Heart right ventricle (tissue), 16 donors: ENCODE measurements at regions not wholly inside any gene's neighbourhood (a gene's known extent, or its start where the extent isn't known, plus 50 kb on each side); places are given as distances from the start of the nearest gene placed in this dataset.

Experiments used
- ATAC-seq, 8 donors: fragments of 200-7000 bp; cut with Tn5 transposase; one replicate each; pipeline ENCODE4 v1.9.1; 2020; ENCODE audit warnings: mild to moderate bottlenecking in 8 of 8, moderate library complexity in 8 of 8, moderate number of reproducible peaks in 1 of 8
- DNase-seq, 2 donors: peaks; one replicate each; pipeline ENCODE4 v3.0.0-alpha.2; 2020
- H3K27ac ChIP-seq, 10 donors: fragments of 200-600 bp; sonication (generic) in 2 of 10; one replicate each; pipeline versions ENCODE4 v1.5.0 to v1.8.0; 2020 to 2022; ENCODE audit warnings: mild to moderate bottlenecking in 3 of 10
- H3K27me3 ChIP-seq, 7 donors: fragments of 200-600 bp; one replicate each; pipeline ENCODE4 v1.8.0; 2021 to 2022; ENCODE audit warnings: mild to moderate bottlenecking in 2 of 7
- H3K36me3 ChIP-seq, 9 donors: fragments of 200-600 bp; sonication (generic) in 1 of 9; one replicate each; pipeline versions ENCODE4 v1.5.0 to v1.8.0; 2020 to 2022; ENCODE audit warnings: mild to moderate bottlenecking in 2 of 9
- H3K4me1 ChIP-seq, 9 donors: fragments of 200-600 bp; sonication (generic) in 1 of 9; one replicate each; pipeline versions ENCODE4 v1.5.0 to v1.8.0; 2020 to 2022; ENCODE audit warnings: mild to moderate bottlenecking in 4 of 9
- H3K4me3 ChIP-seq, 10 donors: fragments of 200-600 bp; sonication (generic) in 2 of 10; one replicate each; pipeline versions ENCODE4 v1.5.0 to v1.8.0; 2020 to 2022; ENCODE audit warnings: mild to moderate bottlenecking in 7 of 10, moderate library complexity in 2 of 10
- H3K9me3 ChIP-seq, 11 donors: fragments of 200-600 bp in 10 of 11; sonication (generic) in 2 of 11; one replicate each; pipeline versions ENCODE4 v1.5.0 to v1.8.0; 2013 to 2022; ENCODE audit warnings: mild to moderate bottlenecking in 2 of 11, control low read depth in 1 of 11, moderate library complexity in 1 of 11
- WGBS, 2 donors: extraction: QIAGEN DNeasy Blood & Tissue Kit; methylation state at CpG; one replicate each; pipeline ENCODE4 v1.1.7; 2013; ENCODE audit warnings: inconsistent platforms in 1 of 2; 5-methylcytosine and 5-hydroxymethylcytosine counted together
- intact Hi-C, 10 donors: fragments of 100-400 bp; cut with DNase I; formaldehyde crosslinking; loops; one replicate each; pipeline versions ENCODE4 v1.11.1 to v1.14.2; 2022
- TF ChIP-seq, protein P1 (sequence below), 9 donors: fragments of 200-600 bp; sonication (generic) in 2 of 9; IDR thresholded peaks; one replicate each; pipeline versions ENCODE4 v1.5.0 to v1.8.0; 2021 to 2022; ENCODE audit warnings: antibody characterized with exemption in 9 of 9, mild to moderate bottlenecking in 5 of 9, moderate library complexity in 1 of 9
- donor health status: Arrhythmogenic right ventricular cardiomyopathy.
- donor health status: ischemic (EF 13 %, LVEDD 7.1; RV severe dilation, severe dysfunction).
- donor health status: healthy with polysubstance abuse.
- donor health status: DM: no; HTN: yes; CAD: no.
- donor health status: DM: no; HTN: no; CAD: no.
- donor health status: ischemic (EF 25% LVEDD 6.9; RV normal size, moderate dysfunction).
- donor health status: ischemic (EF 25% LVEDD 5.7; RV mildly dilated, moderate dysfunction).
- donor health status: healthy.
- donor health status: DM: yes; HTN: yes; CAD: no.
- donor health status: Ischemic cardiomyopathy.
- donor health status: ischemic (EF 35%, LVEDD 5.7; RV mildly dilated, moderate dysfunction).
- donor health status: nonischemic (EF 11% LVEDD 7.7; RV severe dilation, severe dysfunction).
- donor health status: DM: yes; HTN: yes; CAD: no.
- donor health status: PGD.
- donor health status: ischemic (EF 29% LVEDD 5.4; RV normal size, mild dysfunction).
- donor health status: nonischemic (EF 23%, LVEDD 6.1; RV moderate dilation, normal function).

DNA sequence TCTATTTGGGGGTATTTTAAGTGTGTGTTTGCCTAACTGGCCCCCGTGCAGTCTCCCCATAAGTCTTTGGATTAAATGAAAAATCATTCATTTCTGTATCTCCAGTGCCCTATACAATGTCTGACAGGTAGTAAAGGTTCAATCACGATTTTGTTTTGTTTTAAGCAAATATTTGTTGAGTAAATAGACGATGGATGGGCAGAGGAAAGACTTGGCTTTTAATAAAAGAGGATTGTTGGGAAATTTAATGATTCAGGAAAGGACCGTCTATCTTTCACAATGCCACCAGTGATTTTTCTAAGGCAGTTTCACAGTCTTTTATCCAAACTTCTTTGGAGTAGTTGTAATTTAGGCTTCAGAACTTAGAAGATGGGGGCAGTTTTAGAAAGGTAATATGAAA, 636.6 kb upstream of the GOT2 start:
- ATAC-seq: no peak
- no peak overlapping the region for H3K27ac ChIP-seq
- intact Hi-C loops: no loop called here
- WGBS, 2 donors: 72 to 80% methylated on average over 4 of the region's 4 CpGs
- no peak for DNase-seq
- H3K9me3 ChIP-seq: no peaks in the 10 kb centered on the region
- H3K27me3 ChIP-seq: no peaks in the 10 kb centered on the region
- H3K36me3 ChIP-seq: no peaks in the 10 kb centered on the region
- no peaks in the 10 kb centered on the region for H3K4me1 ChIP-seq
- no peak overlapping the region for H3K4me3 ChIP-seq
- TF ChIP-seq, protein P1, sequence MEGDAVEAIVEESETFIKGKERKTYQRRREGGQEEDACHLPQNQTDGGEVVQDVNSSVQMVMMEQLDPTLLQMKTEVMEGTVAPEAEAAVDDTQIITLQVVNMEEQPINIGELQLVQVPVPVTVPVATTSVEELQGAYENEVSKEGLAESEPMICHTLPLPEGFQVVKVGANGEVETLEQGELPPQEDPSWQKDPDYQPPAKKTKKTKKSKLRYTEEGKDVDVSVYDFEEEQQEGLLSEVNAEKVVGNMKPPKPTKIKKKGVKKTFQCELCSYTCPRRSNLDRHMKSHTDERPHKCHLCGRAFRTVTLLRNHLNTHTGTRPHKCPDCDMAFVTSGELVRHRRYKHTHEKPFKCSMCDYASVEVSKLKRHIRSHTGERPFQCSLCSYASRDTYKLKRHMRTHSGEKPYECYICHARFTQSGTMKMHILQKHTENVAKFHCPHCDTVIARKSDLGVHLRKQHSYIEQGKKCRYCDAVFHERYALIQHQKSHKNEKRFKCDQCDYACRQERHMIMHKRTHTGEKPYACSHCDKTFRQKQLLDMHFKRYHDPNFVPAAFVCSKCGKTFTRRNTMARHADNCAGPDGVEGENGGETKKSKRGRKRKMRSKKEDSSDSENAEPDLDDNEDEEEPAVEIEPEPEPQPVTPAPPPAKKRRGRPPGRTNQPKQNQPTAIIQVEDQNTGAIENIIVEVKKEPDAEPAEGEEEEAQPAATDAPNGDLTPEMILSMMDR (IDR thresholded peaks at IDR 0.05): no peak

GRCh38 chr16:59369523-59369922, 635.4 kb upstream of the GOT2 start:
- 68 to 71% methylated on average over 5 of the region's 5 CpGs for WGBS, 2 donors
- no peaks in the 10 kb centered on the region for H3K9me3 ChIP-seq
- H3K27me3 ChIP-seq: no peaks in the 10 kb centered on the region
- DNase-seq (no peak), ATAC-seq (no peak)
- no peaks in the 10 kb centered on the region for H3K4me1 ChIP-seq
- TF ChIP-seq, protein P1 (IDR thresholded peaks at IDR 0.05): no peak
- intact Hi-C loops: no loop called here
- H3K27ac ChIP-seq: no peak overlapping the region
- H3K36me3 ChIP-seq: no peaks in the 10 kb centered on the region
- no peak overlapping the region for H3K4me3 ChIP-seq

GRCh38 chr16:59368586-59368985, 634.5 kb upstream of the GOT2 start:
- Histone ChIP-seq H3K4me1 (no peaks in the 10 kb centered on the region), H3K27ac (no peak overlapping the region), H3K9me3 (peaks cover 0 to 3% (median 0%) of the 10 kb centered on the region in 11 donors), H3K27me3 (no peaks in the 10 kb centered on the region), H3K36me3 (no peaks in the 10 kb centered on the region), H3K4me3 (no peak overlapping the region)
- ATAC-seq (no peak), DNase-seq (no peak)
- 81 to 82% methylated on average over 6 of the region's 6 CpGs for WGBS, 2 donors
- intact Hi-C loops: no loop called here
- TF ChIP-seq, protein P1 (IDR thresholded peaks at IDR 0.05): no peak

DNA sequence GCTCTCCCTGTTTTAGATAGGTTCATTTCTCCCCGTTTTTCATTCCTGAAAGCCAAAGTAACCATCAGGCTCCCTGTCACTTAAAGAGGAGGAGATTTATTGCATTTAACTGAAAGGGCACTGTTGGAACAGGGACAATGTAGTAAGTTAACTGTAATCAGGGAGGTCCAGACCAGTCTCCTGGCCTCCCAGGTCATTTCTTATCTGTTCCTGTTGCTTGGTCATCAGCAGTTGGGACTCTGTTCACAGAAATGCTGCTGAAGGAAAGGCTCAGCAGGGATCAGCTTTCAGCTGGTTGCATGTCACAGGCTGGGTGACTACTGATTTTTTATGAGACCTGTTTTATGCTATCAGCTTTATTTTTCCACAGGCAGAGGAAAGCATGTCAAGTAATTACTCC, 622.6 kb upstream of the GOT2 start:
- intact Hi-C loops: no loop called here
- DNase-seq (no peak), ATAC-seq (no peak)
- Histone ChIP-seq H3K4me3 (no peak overlapping the region), H3K4me1 (no peaks in the 10 kb centered on the region), H3K9me3 (peaks cover 0 to 11% (median 0%) of the 10 kb centered on the region in 11 donors), H3K36me3 (no peaks in the 10 kb centered on the region), H3K27me3 (peaks cover 0 to 4% (median 0%) of the 10 kb centered on the region in 7 donors), H3K27ac (no peak overlapping the region)
- WGBS, 2 donors: 34 to 36% methylated on average over 1 of the region's 1 CpG
- TF ChIP-seq, protein P1 (IDR thresholded peaks at IDR 0.05): no peak
